ENCODE measurements at regions not wholly inside any gene's neighbourhood (a gene's known extent, or its start where the extent isn't known, plus 50 kb on each side); places are given as distances from the start of the nearest gene placed in this dataset.

- Histone ChIP-seq H3K27me3 (ENCODE audit: insufficient read depth) (no peaks in the 10 kb centered on the region), H3K9ac (no peak overlapping the region), H3K9me3 (no peaks in the 10 kb centered on the region), H3K36me3 (replicated peaks in 1 of 2; ENCODE audit: control insufficient read depth in 1 of 2, insufficient read depth in 2 of 2, low read length in 1 of 2) (no peaks in the 10 kb centered on the region), H3K27ac (ENCODE audit: low read depth in 2 of 2, low read length in 1 of 2) (no peak overlapping the region), H4K20me1 (ENCODE audit: insufficient read depth) (no peaks in the 10 kb centered on the region), H2AFZ (ENCODE audit: low read depth) (no peak overlapping the region), H3K79me2 (ENCODE audit: insufficient read depth) (no peaks in the 10 kb centered on the region), H3K4me1 (ENCODE audit: control insufficient read depth in 1 of 2, insufficient read depth in 2 of 2, low read depth in 1 of 2, low read length in 1 of 2) (no peaks in the 10 kb centered on the region), H3K9me2 (no peaks in the 10 kb centered on the region), H3F3A (replicated peaks; ENCODE audit: insufficient read depth) (no peaks in the 10 kb centered on the region), H3K4me2 (no peak overlapping the region), H3K4me3 (ENCODE audit: low read depth in 2 of 2, low read length in 1 of 2) (no peak overlapping the region)
- ChIA-PET CTCF (no interaction called here), POLR2A (no interaction called here)
- TF ChIP-seq CHD2 (IDR thresholded peaks at IDR 0.05; ENCODE audit: low read length, partially characterized antibody) (no peak), REST (IDR thresholded peaks at IDR 0.05; ENCODE audit: low read depth, low read length) (no peak), FOXJ3 (CRISPR knock-in tag; IDR thresholded peaks at IDR 0.05) (no peak), GATA2 (CRISPR knock-in tag; IDR thresholded peaks at IDR 0.05) (no peak), MEF2A (IDR thresholded peaks at IDR 0.05; ENCODE audit: borderline replicate concordance, low read depth) (no peak), TAF1 (IDR thresholded peaks at IDR 0.05; ENCODE audit: borderline replicate concordance, low read depth, low read length) (no peak), RAD21 (IDR thresholded peaks at IDR 0.05; ENCODE audit: low read length) (no peak), YY1 (IDR thresholded peaks at IDR 0.05; ENCODE audit: low read depth) (no peak), MAX (IDR thresholded peaks at IDR 0.05; ENCODE audit: low read depth) (no peak), ELF1 (IDR thresholded peaks at IDR 0.05) (no peak), NFIC (IDR thresholded peaks at IDR 0.05; ENCODE audit: borderline replicate concordance) (no peak), FOXM1 (IDR thresholded peaks at IDR 0.05; ENCODE audit: low read depth) (no peak), JUND (IDR thresholded peaks at IDR 0.05) (no peak), RFX5 (IDR thresholded peaks at IDR 0.05; ENCODE audit: low read length) (no peak), USF2 (IDR thresholded peaks at IDR 0.05; ENCODE audit: borderline replicate concordance, low read depth, low read length) (no peak), MXI1 (IDR thresholded peaks at IDR 0.05; ENCODE audit: low read depth, low read length) (no peak), TCF12 (IDR thresholded peaks at IDR 0.05) (no peak), USF1 (IDR thresholded peaks at IDR 0.05; ENCODE audit: borderline replicate concordance, low read depth) (no peak)
- TF ChIP-seq, protein P1, sequence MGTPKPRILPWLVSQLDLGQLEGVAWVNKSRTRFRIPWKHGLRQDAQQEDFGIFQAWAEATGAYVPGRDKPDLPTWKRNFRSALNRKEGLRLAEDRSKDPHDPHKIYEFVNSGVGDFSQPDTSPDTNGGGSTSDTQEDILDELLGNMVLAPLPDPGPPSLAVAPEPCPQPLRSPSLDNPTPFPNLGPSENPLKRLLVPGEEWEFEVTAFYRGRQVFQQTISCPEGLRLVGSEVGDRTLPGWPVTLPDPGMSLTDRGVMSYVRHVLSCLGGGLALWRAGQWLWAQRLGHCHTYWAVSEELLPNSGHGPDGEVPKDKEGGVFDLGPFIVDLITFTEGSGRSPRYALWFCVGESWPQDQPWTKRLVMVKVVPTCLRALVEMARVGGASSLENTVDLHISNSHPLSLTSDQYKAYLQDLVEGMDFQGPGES (IDR thresholded peaks at IDR 0.05; ENCODE audit: low read depth, low read length) = no peak
- 53% methylated on average over 1 of the region's 1 CpG for WGBS (ENCODE audit: low lambda C conversion rate)
- DNase-seq = no peak
Measured at GRCh38 chr9:26066237-26066636, 388.0 kb upstream of the TUSC1 start.

Measured in SK-N-SH (cell line).